Liver (tissue), 3 donors: ENCODE measurements at regions not wholly inside any gene's neighbourhood (a gene's known extent, or its start where the extent isn't known, plus 50 kb on each side); places are given as distances from the start of the nearest gene placed in this dataset.

Source experiments
- GABPA ChIP-seq, 2 donors: IDR thresholded peaks in 1 of 2; conservative IDR thresholded peaks in 1 of 2; 2 replicates each; pipeline ENCODE4 v1.6.1; 2016; ENCODE audit warnings: antibody characterized with exemption in 2 of 2, mild to moderate bottlenecking in 1 of 2, moderate library complexity in 1 of 2
- RAD21 ChIP-seq, 2 donors: IDR thresholded peaks; 2 replicates each; pipeline ENCODE4 v1.6.1; 2016; ENCODE audit warnings: antibody characterized with exemption in 2 of 2, mild to moderate bottlenecking in 2 of 2
- TF ChIP-seq, protein P1 (sequence below): fragments of 150-350 bp; IDR thresholded peaks from 2 replicates; pipeline ENCODE4 v1.5.1; 2017; ENCODE audit warnings: improper control_type of control experiment, low read depth, low read length; ENCODE audit not compliant: missing input control
- donor health status: healthy.
- donor health status: healthy.

DNA sequence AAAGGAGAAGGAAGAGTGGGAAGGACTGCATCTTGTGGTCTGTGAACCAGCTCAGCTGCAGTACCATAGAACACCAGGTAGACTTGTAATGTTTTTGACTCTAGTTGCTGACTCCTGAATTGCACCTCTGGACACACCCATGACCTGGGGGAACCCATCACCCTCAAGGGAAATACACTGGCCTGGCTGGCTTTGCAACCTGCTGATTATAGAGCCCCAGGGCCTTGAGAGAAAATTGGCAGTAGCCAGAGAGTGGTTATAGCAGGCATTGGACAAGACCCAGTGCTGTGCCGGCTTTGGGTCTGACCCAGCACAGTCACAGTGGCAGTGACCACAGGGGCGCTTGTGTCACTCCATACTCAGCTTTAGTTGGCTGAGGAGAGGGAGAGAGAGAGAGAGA is 902.3 kb downstream of the GRID1 start:
- TF ChIP-seq, protein P1, sequence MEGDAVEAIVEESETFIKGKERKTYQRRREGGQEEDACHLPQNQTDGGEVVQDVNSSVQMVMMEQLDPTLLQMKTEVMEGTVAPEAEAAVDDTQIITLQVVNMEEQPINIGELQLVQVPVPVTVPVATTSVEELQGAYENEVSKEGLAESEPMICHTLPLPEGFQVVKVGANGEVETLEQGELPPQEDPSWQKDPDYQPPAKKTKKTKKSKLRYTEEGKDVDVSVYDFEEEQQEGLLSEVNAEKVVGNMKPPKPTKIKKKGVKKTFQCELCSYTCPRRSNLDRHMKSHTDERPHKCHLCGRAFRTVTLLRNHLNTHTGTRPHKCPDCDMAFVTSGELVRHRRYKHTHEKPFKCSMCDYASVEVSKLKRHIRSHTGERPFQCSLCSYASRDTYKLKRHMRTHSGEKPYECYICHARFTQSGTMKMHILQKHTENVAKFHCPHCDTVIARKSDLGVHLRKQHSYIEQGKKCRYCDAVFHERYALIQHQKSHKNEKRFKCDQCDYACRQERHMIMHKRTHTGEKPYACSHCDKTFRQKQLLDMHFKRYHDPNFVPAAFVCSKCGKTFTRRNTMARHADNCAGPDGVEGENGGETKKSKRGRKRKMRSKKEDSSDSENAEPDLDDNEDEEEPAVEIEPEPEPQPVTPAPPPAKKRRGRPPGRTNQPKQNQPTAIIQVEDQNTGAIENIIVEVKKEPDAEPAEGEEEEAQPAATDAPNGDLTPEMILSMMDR: no peak
- no peak for TF ChIP-seq RAD21 (IDR thresholded peaks at IDR 0.05)
- TF ChIP-seq GABPA (IDR thresholded peaks at IDR 0.05 in 1 of 2, conservative IDR thresholded peaks at IDR 0.05 in 1 of 2): no peak
